ENCODE measurements at regions not wholly inside any gene's neighbourhood (a gene's known extent, or its start where the extent isn't known, plus 50 kb on each side); places are given as distances from the start of the nearest gene placed in this dataset.

DNA sequence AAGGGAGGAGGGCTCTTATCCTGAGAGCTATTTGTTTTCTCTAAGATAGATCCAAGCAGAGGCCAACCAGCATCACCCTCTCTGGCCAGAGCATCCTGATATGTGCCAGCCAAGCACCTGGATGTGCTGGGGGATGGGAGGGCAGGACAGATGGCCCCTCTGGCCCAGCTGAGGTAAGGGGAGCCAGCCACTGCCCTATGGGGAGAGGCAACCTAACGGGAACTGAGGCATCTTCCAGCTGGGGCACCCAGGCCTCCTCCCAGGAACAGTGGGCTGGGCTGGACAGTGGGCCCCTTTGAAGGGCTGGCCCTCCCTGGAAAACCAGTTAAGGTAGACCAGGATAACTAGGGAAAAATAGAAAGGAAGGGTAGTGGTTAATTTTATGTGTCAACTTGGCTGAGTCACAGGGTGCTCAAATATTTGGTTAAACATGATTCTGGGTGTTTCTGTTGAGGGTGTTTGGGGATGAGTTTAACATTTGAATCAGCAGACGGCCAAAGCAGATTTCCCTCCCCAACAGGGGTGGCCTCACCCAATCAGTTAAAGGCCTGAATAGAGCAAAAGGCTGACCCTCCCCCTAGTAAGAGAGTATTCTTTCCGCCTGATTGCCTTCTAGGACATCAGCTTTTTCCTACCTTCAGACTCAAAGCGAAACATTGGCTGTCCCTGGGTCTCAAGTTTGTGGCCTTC lies 595.1 kb downstream of the BUD13 start:
- DNase-seq = no peak
- Mint-ChIP-seq H3K4me3 (no peak overlapping the region), H3K27me3 (ENCODE audit: low read depth, poor library complexity) (no peaks in the 10 kb centered on the region), H3K4me1 (peaks cover 87% of the 10 kb centered on the region), H3K27ac (peak overlapping the region; percentile 44), H3K36me3 (ENCODE audit: low read depth) (no peaks in the 10 kb centered on the region), H3K9me3 (no peaks in the 10 kb centered on the region)
- TF ChIP-seq, protein P1, sequence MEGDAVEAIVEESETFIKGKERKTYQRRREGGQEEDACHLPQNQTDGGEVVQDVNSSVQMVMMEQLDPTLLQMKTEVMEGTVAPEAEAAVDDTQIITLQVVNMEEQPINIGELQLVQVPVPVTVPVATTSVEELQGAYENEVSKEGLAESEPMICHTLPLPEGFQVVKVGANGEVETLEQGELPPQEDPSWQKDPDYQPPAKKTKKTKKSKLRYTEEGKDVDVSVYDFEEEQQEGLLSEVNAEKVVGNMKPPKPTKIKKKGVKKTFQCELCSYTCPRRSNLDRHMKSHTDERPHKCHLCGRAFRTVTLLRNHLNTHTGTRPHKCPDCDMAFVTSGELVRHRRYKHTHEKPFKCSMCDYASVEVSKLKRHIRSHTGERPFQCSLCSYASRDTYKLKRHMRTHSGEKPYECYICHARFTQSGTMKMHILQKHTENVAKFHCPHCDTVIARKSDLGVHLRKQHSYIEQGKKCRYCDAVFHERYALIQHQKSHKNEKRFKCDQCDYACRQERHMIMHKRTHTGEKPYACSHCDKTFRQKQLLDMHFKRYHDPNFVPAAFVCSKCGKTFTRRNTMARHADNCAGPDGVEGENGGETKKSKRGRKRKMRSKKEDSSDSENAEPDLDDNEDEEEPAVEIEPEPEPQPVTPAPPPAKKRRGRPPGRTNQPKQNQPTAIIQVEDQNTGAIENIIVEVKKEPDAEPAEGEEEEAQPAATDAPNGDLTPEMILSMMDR (IDR thresholded peaks at IDR 0.05) = no peak

DNA sequence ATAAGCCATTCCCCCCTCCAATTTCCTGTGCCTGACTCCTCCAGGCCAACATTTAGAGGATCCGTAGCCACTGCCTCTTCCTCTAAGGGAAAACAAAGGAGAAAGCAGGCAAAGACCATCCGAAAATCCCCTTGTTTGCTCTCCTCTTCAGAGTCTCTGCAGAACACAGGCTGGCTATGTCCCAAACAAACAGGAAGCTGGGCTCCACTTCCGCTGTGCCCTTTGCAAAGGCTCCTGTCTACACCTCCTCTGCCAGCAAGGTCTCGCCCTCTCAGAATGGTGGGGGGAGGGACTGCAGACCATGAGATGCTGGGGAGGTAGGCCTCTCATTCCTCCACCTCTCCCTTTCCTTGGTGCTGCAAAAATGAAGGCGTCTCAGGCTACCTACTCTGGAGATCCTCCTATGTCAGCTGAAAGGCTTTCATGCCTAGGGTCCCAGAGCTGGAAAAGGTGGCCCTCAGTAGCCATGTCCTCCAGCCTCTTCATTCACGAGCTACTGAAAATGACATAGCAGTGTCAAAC lies 596.2 kb downstream of the BUD13 start:
- no peak for DNase-seq
- peaks cover 84% of the 10 kb centered on the region for H3K4me1 Mint-ChIP-seq
- TF ChIP-seq, protein P1 (IDR thresholded peaks at IDR 0.05) = no peak
- H3K9me3 Mint-ChIP-seq = no peaks in the 10 kb centered on the region
- H3K27ac Mint-ChIP-seq = peak overlapping the region; percentile 64
- no peak overlapping the region for H3K4me3 Mint-ChIP-seq
- no peaks in the 10 kb centered on the region for H3K36me3 Mint-ChIP-seq (ENCODE audit: low read depth)
- no peaks in the 10 kb centered on the region for H3K27me3 Mint-ChIP-seq (ENCODE audit: low read depth, poor library complexity)

DNA sequence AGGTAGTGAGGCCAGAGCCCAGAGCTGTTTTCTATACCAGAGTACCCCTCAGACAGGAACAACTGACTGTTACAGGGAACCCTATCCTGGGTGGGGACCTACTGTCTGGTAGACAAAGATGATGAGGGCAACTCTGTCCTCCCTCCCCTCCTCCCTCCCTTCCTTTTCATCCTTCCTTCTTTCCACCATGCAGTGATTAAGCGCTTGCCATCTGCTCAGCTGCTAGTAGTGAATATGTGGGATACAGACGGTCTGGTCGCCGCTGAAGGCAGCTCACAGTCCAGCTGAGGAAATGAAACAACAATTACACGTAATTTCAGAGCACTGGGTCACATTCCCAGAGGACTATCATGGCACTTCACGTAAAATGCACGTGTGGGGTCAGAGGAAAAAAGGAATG lies 597.1 kb downstream of the BUD13 start:
- TF ChIP-seq, protein P1 (IDR thresholded peaks at IDR 0.05) = no peak
- no peak for DNase-seq
- Mint-ChIP-seq H3K4me3 (no peak overlapping the region), H3K36me3 (ENCODE audit: low read depth) (no peaks in the 10 kb centered on the region), H3K27ac (no peak overlapping the region), H3K9me3 (no peaks in the 10 kb centered on the region), H3K27me3 (ENCODE audit: low read depth, poor library complexity) (no peaks in the 10 kb centered on the region), H3K4me1 (peaks cover 76% of the 10 kb centered on the region)

DNA sequence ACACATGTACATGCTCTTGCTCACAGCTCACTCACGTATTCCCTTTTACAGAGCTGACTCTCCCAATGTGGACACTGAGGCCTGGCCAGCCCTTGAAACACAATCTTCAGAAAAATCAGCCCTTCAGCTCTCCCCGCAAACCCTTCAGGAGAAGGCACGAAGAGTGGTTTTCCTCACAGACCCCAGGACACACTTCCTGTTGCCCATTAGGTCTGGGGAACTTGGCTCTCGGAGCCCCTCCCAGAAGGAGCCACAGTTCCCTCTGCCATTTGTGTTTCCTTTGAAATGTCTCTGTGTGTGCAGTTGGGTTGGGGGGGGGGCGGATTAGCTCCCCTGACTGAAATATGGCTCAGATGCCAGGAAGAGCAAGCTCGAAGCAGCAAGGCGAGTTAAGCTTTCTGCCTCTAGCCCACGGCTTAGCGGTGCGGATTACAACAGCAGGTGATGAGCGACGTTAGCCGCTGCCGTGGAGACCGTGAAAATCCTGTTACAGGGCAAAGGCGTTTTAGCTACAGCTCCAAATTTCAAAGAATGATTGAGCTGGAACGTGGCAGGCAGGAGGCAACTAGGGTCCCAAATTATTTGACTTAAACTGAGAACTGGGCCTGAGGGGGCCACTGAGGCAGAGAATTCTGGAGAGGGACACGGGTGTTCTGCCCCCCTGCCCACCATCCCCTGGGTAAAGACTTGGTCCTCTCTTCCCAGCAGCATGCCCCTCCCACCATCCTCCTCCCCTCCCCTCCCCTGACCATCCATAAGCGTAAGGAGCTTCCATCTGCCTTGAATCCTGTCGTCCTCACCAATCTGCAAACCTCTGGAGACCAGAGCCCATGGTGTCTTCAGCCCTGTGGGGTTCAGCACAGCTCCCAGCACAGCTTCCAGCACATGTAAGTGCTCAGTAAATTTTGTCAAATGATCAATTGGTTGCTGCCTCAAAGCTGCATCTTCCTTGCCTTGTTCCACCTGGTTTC lies 598.6 kb downstream of the BUD13 start:
- Mint-ChIP-seq H3K27ac (no peak overlapping the region), H3K4me1 (peaks cover 63% of the 10 kb centered on the region), H3K27me3 (ENCODE audit: low read depth, poor library complexity) (peaks cover 3% of the 10 kb centered on the region), H3K9me3 (no peaks in the 10 kb centered on the region), H3K4me3 (peak overlapping the region; percentile 56), H3K36me3 (ENCODE audit: low read depth) (no peaks in the 10 kb centered on the region)
- DNase-seq = peak; percentile 24
- TF ChIP-seq, protein P1 (IDR thresholded peaks at IDR 0.05) = no peak

DNA sequence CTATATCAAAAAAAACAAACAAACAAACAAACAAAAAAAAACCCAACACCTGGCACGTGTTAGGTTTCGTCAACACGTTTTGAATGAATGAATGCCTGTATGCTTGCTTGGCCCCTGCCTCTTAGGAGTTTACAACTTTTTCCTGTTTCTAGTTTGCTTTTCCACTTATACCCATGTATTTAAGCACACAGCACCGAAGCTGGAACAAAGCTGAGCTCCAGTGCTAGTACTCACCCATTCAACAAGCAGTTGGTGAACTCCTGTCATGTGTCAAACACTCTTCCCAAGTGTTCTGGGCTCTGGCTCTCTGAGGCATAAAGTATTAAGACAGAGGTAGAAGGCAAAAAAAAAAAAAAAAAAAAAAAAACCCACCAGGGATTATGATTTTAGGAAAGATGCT lies 599.3 kb downstream of the BUD13 start:
- Mint-ChIP-seq H3K4me1 (peaks cover 59% of the 10 kb centered on the region), H3K27me3 (ENCODE audit: low read depth, poor library complexity) (peaks cover 3% of the 10 kb centered on the region), H3K9me3 (no peaks in the 10 kb centered on the region), H3K4me3 (no peak overlapping the region), H3K36me3 (ENCODE audit: low read depth) (no peaks in the 10 kb centered on the region), H3K27ac (peak overlapping the region; percentile 20)
- no peak for DNase-seq
- TF ChIP-seq, protein P1 (IDR thresholded peaks at IDR 0.05) = no peak

All from nephron progenitor cell (in vitro differentiated cells).